IMR-90 (cell line): ENCODE measurements at regions not wholly inside any gene's neighbourhood (a gene's known extent, or its start where the extent isn't known, plus 50 kb on each side); places are given as distances from the start of the nearest gene placed in this dataset.

ENCODE experiments used
- CEBPB ChIP-seq: IDR thresholded peaks from 2 replicates; pipeline ENCODE4 v1.6.1; 2012; ENCODE audit warnings: low read depth, low read length, improper control_type of control experiment
- CTCF ChIP-seq: conservative IDR thresholded peaks from 2 replicates; pipeline ENCODE4 v1.5.1; 2012; ENCODE audit warnings: mild to moderate bottlenecking, low read depth, low read length, improper control_type of control experiment
- FOS ChIP-seq: fragments of 150-350 bp; IDR thresholded peaks from 2 replicates; pipeline ENCODE4 v1.6.1; 2016; ENCODE audit warnings: low read depth, low read length
- POLR2A ChIP-seq: IDR thresholded peaks from 2 replicates; pipeline ENCODE4 v1.6.1; 2012; ENCODE audit warnings: mild to moderate bottlenecking, low read depth, low read length
- RFX5 ChIP-seq: IDR thresholded peaks from 2 replicates; pipeline ENCODE4 v1.8.0; 2012; ENCODE audit warnings: low read depth, mild to moderate bottlenecking, low read length, moderate library complexity

GRCh38 chr2:217662984-217663602 lies 339.7 kb downstream of the TNS1 start:
- TF ChIP-seq RFX5 (no peak), CTCF (no peak), CEBPB (no peak), POLR2A (no peak), FOS (no peak)
